OCI-LY7 (cell line): ENCODE measurements at regions not wholly inside any gene's neighbourhood (a gene's known extent, or its start where the extent isn't known, plus 50 kb on each side); places are given as distances from the start of the nearest gene placed in this dataset.

ENCODE experiments used
- CTCF ChIP-seq: fragments of 200-600 bp; sonication (generic); conservative IDR thresholded peaks from 2 replicates; pipeline ENCODE4 v1.5.1; 2014; ENCODE audit warnings: mild to moderate bottlenecking, antibody characterized with exemption, low read length, moderate library complexity, mixed read lengths
- EZH2phosphoT487 ChIP-seq: fragments of 200-600 bp; sonication (generic); IDR thresholded peaks from 2 replicates; pipeline ENCODE4 v1.6.1; 2018; ENCODE audit warnings: low read depth, borderline replicate concordance, mild to moderate bottlenecking, mixed run types, antibody characterized with exemption, low read length, moderate library complexity, mixed read lengths

GRCh38 chr5:56361398-56361797 is 128.3 kb upstream of the ANKRD55 start:
- TF ChIP-seq EZH2phosphoT487 = no peak
- no peak for TF ChIP-seq CTCF
